Duodenal mucosa (tissue), 2 donors: ENCODE measurements at regions not wholly inside any gene's neighbourhood (a gene's known extent, or its start where the extent isn't known, plus 50 kb on each side); places are given as distances from the start of the nearest gene placed in this dataset.

Experiments used
- H3K27ac ChIP-seq: one replicate; pipeline ENCODE4 v1.7.0; 2013; ENCODE audit warnings: low read depth, low read length
- H3K27me3 ChIP-seq, 2 donors: one replicate each; pipeline ENCODE4 v1.7.0; 2013; ENCODE audit warnings: low read length in 2 of 2, control low read depth in 1 of 2; ENCODE audit not compliant: insufficient read depth in 2 of 2, control insufficient read depth in 1 of 2
- H3K36me3 ChIP-seq, 2 donors: one replicate each; pipeline ENCODE4 v1.7.0; 2013; ENCODE audit warnings: low read length in 2 of 2, control low read depth in 1 of 2; ENCODE audit not compliant: insufficient read depth in 2 of 2, control insufficient read depth in 1 of 2
- H3K4me1 ChIP-seq, 2 donors: one replicate each; pipeline ENCODE4 v1.7.0; 2013; ENCODE audit warnings: low read length in 2 of 2, control low read depth in 1 of 2; ENCODE audit not compliant: insufficient read depth in 2 of 2, control insufficient read depth in 1 of 2
- H3K4me3 ChIP-seq, 2 donors: one replicate each; pipeline ENCODE4 v1.7.0; 2013; ENCODE audit warnings: low read length in 2 of 2, low read depth in 1 of 2
- H3K9ac ChIP-seq, 2 donors: one replicate each; pipeline ENCODE4 v1.7.0; 2013; ENCODE audit warnings: low read length in 2 of 2, low read depth in 1 of 2
- H3K9me3 ChIP-seq, 2 donors: one replicate each; pipeline ENCODE4 v1.7.0; 2013; ENCODE audit warnings: low read length in 2 of 2, control low read depth in 1 of 2; ENCODE audit not compliant: control insufficient read depth in 1 of 2

DNA sequence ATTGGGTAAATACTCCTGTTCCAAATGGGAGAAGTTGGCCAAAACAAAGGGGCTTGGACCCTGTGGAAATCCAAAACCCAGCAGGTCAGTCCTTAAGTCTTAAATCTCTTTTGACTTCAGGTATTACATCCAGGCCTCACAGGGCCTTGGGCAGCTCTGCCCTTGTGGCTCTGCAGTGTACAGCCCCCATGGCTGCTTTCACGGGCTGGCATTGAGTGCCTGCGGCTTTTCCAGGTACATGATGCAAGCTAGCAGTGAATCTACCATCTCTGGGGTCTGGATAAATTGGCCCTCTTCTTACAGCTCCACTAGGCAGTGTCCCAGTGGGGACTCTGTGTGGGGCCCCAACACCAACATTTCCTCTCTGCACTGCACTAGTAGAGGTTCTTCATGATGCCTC, 308.5 kb upstream of the ARRDC3 start:
- H3K9me3 ChIP-seq = peaks cover 0 to 4% of the 10 kb centered on the region in 2 donors
- no peak overlapping the region for H3K4me3 ChIP-seq
- no peaks in the 10 kb centered on the region for H3K27me3 ChIP-seq
- H3K9ac ChIP-seq = no peak overlapping the region
- H3K36me3 ChIP-seq = no peaks in the 10 kb centered on the region
- no peak overlapping the region for H3K27ac ChIP-seq
- no peaks in the 10 kb centered on the region for H3K4me1 ChIP-seq

DNA sequence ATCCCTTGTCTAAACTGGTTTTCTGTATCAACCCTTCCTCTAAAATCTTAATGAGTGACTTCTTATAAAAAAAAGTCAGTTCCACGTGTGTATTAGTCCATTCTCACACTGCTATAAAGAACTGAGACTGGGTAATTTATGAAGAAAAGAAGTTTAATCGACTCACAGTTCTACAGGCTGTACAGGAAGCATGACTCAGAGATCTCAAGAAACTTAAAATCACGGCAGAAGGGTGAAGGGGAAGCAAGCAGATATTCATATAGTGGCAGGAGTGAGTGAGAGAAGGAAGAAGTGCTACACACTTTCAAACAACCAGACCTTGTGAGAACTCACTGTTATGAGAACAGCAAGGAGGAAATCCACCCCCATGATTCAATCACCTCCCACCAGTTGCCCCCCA, 307.8 kb upstream of the ARRDC3 start:
- Histone ChIP-seq H3K4me1 (no peaks in the 10 kb centered on the region), H3K27ac (no peak overlapping the region), H3K36me3 (no peaks in the 10 kb centered on the region), H3K4me3 (no peak overlapping the region), H3K27me3 (no peaks in the 10 kb centered on the region), H3K9ac (no peak overlapping the region), H3K9me3 (peaks cover 0 to 4% of the 10 kb centered on the region in 2 donors)

DNA sequence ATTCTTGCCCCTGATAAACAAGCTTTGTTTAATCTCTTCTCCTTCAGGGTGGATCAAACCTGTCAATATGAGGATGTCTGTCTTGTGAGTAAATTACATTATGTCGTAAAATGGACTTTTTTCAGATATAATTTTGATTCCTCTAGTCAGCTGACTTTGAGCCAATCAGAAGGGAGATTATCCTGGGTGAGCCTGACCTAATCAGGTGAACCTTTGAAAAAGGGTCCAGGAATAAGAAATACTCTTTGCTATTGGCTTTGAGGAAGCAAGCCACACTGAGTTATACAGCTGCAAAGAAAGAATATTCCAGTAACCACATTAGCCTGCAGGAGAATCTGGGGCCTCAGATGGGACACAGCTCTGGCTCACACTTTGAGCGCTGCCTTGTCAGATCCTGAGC, 304.3 kb upstream of the ARRDC3 start:
- no peaks in the 10 kb centered on the region for H3K27me3 ChIP-seq
- no peak overlapping the region for H3K4me3 ChIP-seq
- no peaks in the 10 kb centered on the region for H3K36me3 ChIP-seq
- H3K27ac ChIP-seq = no peak overlapping the region
- no peaks in the 10 kb centered on the region for H3K9me3 ChIP-seq
- H3K9ac ChIP-seq = no peak overlapping the region
- no peaks in the 10 kb centered on the region for H3K4me1 ChIP-seq

DNA sequence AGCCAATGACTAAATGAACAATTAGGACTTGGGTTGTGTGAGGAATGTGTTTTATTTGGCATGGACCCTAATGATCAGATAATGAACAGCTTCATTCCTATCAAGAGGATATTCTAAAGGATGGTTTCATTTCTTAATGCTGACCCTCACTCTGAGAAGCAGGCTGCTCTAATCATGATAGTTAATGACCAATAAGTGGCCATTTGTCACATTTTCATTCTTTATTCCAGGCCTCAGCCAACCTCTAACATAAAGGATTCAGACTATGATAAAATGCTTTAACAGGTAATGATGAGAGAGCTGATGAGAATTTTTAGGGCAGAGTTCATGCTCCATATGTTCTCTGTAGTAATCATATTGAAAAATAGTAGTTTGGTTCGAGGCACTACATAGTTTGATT, 301.5 kb upstream of the ARRDC3 start:
- no peaks in the 10 kb centered on the region for H3K36me3 ChIP-seq
- H3K4me3 ChIP-seq = no peak overlapping the region
- H3K9ac ChIP-seq = no peak overlapping the region
- no peaks in the 10 kb centered on the region for H3K4me1 ChIP-seq
- H3K27me3 ChIP-seq = no peaks in the 10 kb centered on the region
- no peak overlapping the region for H3K27ac ChIP-seq
- H3K9me3 ChIP-seq = no peaks in the 10 kb centered on the region

DNA sequence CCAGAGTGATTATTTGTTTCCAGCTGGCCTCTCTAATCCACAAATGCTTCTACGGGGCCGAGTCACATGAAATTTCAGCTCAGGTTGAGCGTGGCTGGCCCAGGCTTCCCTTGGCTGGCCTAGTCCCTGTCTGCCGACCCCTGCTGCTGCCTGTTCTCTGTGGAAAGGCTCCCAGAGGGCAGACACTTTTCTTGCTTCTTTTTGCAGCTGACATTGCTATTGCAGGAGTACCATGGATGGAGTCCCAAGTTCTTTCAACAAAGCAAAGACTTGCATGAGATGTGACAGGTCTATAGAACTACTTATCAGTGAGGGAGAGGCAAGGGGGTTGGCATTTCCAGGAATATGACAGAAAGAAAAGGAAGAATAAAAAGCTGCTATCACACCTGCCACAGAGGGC, 287.4 kb upstream of the ARRDC3 start:
- H3K4me1 ChIP-seq = no peaks in the 10 kb centered on the region
- H3K27ac ChIP-seq = no peak overlapping the region
- no peaks in the 10 kb centered on the region for H3K27me3 ChIP-seq
- no peaks in the 10 kb centered on the region for H3K36me3 ChIP-seq
- H3K9me3 ChIP-seq = no peaks in the 10 kb centered on the region
- H3K4me3 ChIP-seq = no peak overlapping the region
- H3K9ac ChIP-seq = no peak overlapping the region

DNA sequence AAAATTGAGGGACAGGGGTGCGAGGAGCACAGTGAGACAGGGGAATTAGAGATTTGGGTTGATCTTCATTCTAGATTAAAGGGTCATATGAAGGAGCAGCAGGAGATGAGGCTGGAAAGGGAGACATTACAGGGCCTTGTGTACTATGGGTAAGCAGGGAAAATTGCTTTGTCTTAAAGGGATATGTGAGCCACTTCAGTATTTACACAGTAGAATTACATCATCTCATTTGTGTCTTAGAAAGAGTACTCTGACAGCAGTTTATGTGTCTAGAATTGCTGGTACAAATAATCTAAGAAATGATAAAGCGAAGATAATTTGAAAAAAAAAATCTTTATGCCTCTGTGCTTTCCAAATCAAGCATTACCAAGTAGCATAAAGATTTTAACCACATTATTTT, 287.0 kb upstream of the ARRDC3 start:
- Histone ChIP-seq H3K9ac (no peak overlapping the region), H3K4me3 (no peak overlapping the region), H3K36me3 (no peaks in the 10 kb centered on the region), H3K27me3 (no peaks in the 10 kb centered on the region), H3K27ac (no peak overlapping the region), H3K4me1 (no peaks in the 10 kb centered on the region), H3K9me3 (no peaks in the 10 kb centered on the region)

DNA sequence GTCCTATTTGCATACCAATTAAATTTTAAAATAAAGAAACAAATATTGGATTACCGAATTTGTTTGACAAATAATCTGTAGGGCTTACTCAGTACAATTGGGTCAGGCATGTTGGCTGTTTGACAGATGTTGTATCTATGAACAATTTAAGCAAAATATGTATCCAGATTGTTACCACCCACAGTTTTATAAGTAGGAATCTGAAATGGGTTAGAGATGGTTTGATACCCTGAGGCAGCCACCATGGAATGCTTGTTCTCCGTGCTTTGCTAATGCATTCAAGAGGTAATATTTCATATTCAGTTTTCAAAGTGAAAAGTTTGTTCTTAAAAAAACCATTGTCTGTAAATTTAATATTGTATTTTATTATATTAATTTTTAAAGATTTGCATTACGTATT, 285.1 kb upstream of the ARRDC3 start:
- no peaks in the 10 kb centered on the region for H3K27me3 ChIP-seq
- no peaks in the 10 kb centered on the region for H3K36me3 ChIP-seq
- H3K9me3 ChIP-seq = no peaks in the 10 kb centered on the region
- H3K9ac ChIP-seq = no peak overlapping the region
- H3K27ac ChIP-seq = no peak overlapping the region
- H3K4me3 ChIP-seq = no peak overlapping the region
- H3K4me1 ChIP-seq = no peaks in the 10 kb centered on the region

DNA sequence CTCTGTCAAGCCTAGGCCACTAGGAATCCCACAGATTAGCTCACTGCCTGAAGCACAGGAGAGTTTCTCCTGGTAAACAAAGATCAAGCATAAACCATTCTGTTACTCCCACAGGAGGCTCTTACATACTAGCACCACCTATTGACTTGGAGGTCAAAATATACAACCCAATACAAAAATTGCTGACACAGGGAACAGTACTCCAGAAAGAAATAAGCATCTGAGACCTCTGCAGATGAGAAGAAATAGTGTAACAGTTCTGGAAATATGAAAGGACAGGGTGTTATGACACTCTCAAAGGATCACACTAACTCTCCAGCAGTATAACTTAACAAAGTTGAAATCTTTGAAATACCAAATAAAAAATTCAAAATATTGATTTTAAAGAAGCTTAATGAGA, 269.6 kb upstream of the ARRDC3 start:
- Histone ChIP-seq H3K4me1 (no peaks in the 10 kb centered on the region), H3K9ac (no peak overlapping the region), H3K36me3 (no peaks in the 10 kb centered on the region), H3K27ac (no peak overlapping the region), H3K4me3 (no peak overlapping the region), H3K9me3 (peaks cover 9 to 11% of the 10 kb centered on the region in 2 donors), H3K27me3 (no peaks in the 10 kb centered on the region)

DNA sequence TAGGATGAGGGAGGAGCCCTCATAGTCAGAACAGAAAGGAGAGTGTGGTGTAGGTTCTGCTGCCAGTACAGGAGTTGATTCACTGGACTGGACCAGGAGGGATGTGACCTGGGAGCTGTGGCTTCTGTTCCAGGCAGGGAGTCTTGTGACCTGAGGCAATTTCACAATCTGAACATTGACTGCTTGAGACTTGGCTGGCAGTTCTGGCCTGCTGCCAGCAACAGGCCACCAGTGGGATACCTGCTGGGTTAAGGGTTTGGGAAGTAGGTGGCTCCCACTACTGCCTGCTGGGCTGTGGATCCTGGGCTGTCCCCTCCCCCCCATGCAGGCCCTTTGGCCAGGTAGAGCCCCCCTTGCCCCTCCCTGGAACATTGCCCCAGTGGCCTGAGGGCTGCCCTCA, 268.6 kb upstream of the ARRDC3 start:
- H3K27me3 ChIP-seq = no peaks in the 10 kb centered on the region
- no peak overlapping the region for H3K27ac ChIP-seq
- no peaks in the 10 kb centered on the region for H3K4me1 ChIP-seq
- H3K4me3 ChIP-seq = no peak overlapping the region
- H3K9ac ChIP-seq = no peak overlapping the region
- no peaks in the 10 kb centered on the region for H3K36me3 ChIP-seq
- peaks cover 5 to 8% of the 10 kb centered on the region in 2 donors for H3K9me3 ChIP-seq

DNA sequence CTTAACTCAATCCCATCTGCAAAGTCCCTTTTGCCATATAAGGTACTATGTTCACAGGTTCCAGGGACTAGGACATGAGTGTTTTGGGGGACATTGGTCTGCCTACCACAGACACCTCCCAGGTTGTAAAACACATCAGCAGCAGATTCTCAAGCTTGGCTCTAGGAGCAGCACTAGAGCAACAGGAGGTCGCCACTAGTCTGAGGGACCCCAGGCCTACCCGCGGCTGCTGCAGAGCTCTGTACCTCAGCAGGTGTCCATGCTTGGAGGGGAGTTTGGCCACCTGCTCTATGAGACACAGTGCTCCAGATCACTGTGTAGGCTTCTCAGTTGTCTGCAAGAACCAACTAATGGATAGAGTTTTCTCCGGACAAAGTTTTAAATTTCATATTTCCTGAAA, 262.2 kb upstream of the ARRDC3 start:
- Histone ChIP-seq H3K27ac (no peak overlapping the region), H3K4me1 (no peaks in the 10 kb centered on the region), H3K4me3 (no peak overlapping the region), H3K27me3 (no peaks in the 10 kb centered on the region), H3K36me3 (no peaks in the 10 kb centered on the region), H3K9ac (no peak overlapping the region), H3K9me3 (peaks cover 0 to 5% of the 10 kb centered on the region in 2 donors)

DNA sequence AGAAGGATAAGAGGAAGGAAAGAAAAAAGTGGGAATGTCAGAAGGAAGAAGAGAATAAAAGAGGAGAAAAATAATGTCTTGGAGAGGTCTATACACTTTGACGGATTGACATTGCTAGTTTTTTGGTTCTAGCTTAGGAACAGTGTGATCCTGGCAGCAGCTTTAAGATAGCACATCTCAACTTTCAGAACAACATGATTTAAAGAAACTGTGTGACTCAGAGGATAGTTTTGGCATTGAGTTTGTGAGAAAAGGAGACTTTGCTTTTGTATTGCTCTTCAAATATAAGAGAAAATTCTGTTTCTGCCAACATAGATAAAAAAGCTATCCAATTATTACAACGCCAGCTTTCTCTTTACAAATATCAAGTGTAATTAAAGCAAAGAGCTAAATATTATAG, 260.7 kb upstream of the ARRDC3 start:
- no peaks in the 10 kb centered on the region for H3K36me3 ChIP-seq
- no peaks in the 10 kb centered on the region for H3K9me3 ChIP-seq
- H3K27ac ChIP-seq = no peak overlapping the region
- no peaks in the 10 kb centered on the region for H3K27me3 ChIP-seq
- no peaks in the 10 kb centered on the region for H3K4me1 ChIP-seq
- no peak overlapping the region for H3K4me3 ChIP-seq
- H3K9ac ChIP-seq = no peak overlapping the region
